ENCODE measurements at regions not wholly inside any gene's neighbourhood (a gene's known extent, or its start where the extent isn't known, plus 50 kb on each side); places are given as distances from the start of the nearest gene placed in this dataset.

DNA sequence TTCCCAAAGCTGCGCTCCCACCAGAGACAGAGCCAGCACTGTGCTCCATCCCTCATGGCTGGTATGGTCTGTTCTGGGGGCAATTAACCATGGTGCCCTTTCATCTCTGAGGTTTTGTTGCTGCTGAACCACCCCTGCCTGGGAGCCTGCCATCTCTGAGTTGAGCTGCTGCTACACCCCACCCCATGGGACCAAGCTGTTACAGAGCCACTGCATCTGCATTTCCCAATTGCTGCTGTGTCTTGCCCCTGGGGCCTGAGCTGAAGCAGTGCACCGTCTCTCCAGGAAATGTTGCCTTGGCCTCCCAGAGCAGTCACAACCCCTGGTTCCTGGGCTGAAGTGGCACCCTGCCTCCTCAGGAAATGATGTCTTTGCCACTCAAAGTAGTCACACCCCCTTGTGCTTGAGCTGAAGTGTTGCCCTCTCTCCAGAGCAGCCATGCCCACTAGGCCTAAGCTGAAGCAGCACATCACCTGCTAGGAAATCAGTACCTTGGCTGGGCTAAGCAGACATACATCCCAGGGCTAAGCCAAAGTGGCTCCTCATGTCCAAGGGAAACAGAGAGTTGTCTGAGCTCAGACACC, 140.3 kb downstream of the RERGL start:
- H3K4me1 ChIP-seq, result no peaks in the 10 kb centered on the region
- no peak overlapping the region for H3K4me3 ChIP-seq
- H3K27me3 ChIP-seq, result no peaks in the 10 kb centered on the region
- intact Hi-C loops (cut with DNase I; ENCODE audit: low total_unique reads), result no loop called here
- H3K9me3 ChIP-seq, result no peaks in the 10 kb centered on the region
- H3K27ac ChIP-seq, result no peak overlapping the region
- no peaks in the 10 kb centered on the region for H3K36me3 ChIP-seq
- no peak for DNase-seq (ENCODE audit: low spot score in 2 of 2)
- no peak for TF ChIP-seq POLR2AphosphoS5 (IDR thresholded peaks at IDR 0.05)
- TF ChIP-seq, protein P1, sequence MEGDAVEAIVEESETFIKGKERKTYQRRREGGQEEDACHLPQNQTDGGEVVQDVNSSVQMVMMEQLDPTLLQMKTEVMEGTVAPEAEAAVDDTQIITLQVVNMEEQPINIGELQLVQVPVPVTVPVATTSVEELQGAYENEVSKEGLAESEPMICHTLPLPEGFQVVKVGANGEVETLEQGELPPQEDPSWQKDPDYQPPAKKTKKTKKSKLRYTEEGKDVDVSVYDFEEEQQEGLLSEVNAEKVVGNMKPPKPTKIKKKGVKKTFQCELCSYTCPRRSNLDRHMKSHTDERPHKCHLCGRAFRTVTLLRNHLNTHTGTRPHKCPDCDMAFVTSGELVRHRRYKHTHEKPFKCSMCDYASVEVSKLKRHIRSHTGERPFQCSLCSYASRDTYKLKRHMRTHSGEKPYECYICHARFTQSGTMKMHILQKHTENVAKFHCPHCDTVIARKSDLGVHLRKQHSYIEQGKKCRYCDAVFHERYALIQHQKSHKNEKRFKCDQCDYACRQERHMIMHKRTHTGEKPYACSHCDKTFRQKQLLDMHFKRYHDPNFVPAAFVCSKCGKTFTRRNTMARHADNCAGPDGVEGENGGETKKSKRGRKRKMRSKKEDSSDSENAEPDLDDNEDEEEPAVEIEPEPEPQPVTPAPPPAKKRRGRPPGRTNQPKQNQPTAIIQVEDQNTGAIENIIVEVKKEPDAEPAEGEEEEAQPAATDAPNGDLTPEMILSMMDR (IDR thresholded peaks at IDR 0.05), result no peak
- TF ChIP-seq POLR2A (IDR thresholded peaks at IDR 0.05), result no peak

DNA sequence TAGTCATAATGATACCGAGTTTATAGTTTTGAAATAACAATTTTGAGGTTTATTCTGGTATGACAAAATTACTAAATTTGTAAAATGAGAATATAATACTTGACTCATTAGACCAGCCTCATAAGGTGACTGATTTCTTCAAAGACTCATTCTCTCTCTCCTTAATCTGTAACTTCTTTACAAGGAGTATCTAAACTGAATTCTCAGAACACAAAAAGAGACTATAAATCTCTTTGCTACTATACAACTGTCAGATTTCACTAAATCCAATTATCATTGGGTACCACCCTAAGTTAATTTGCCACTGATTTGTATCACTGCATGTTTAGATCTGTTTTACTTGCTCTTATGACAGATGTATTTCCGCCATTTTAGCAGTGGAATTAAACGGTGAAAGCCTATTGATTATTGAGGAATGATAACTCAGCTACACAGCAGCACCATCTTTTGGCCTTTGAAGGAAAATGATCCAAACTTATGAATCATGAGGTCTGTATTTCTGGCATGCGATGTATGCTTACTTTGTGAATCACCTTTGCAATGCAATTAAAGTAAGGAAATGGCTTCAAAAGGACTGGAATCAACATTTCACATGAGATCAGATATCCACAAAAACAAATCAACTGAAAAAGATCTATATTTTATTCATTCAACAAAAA, 161.2 kb downstream of the RERGL start:
- Histone ChIP-seq H3K4me1 (no peaks in the 10 kb centered on the region), H3K9me3 (no peaks in the 10 kb centered on the region), H3K27ac (no peak overlapping the region), H3K4me3 (no peak overlapping the region), H3K36me3 (no peaks in the 10 kb centered on the region), H3K27me3 (no peaks in the 10 kb centered on the region)
- no peak for TF ChIP-seq POLR2A (IDR thresholded peaks at IDR 0.05)
- TF ChIP-seq, protein P1 (IDR thresholded peaks at IDR 0.05), result no peak
- TF ChIP-seq POLR2AphosphoS5 (IDR thresholded peaks at IDR 0.05), result no peak
- intact Hi-C loops (cut with DNase I; ENCODE audit: low total_unique reads), result no loop called here
- no peak for DNase-seq (ENCODE audit: low spot score in 2 of 2)

DNA sequence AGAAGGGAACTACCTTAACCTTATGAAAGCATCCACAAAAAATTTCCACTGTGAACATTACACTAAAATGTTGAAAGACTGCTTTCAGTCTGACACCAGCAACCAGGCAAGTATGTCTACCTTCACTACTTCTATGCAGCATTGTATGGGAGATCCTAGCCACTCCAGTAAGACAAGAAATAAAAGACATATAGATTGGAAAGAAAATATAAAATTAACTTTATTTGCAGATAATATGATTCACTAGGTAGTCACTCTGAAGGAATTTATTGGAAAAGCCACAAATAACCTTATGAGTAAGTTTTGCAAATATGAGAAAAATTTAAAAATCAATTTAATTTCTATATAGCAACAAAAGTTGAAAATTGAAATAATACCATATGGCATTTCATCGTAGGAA, 172.0 kb downstream of the RERGL start:
- no peaks in the 10 kb centered on the region for H3K36me3 ChIP-seq
- no peak overlapping the region for H3K27ac ChIP-seq
- H3K4me3 ChIP-seq, result no peak overlapping the region
- H3K27me3 ChIP-seq, result no peaks in the 10 kb centered on the region
- H3K4me1 ChIP-seq, result no peaks in the 10 kb centered on the region
- TF ChIP-seq POLR2A (IDR thresholded peaks at IDR 0.05) (no peak), POLR2AphosphoS5 (IDR thresholded peaks at IDR 0.05) (no peak)
- TF ChIP-seq, protein P1 (IDR thresholded peaks at IDR 0.05), result no peak
- intact Hi-C loops (cut with DNase I; ENCODE audit: low total_unique reads), result no loop called here
- H3K9me3 ChIP-seq, result peaks cover 0 to 8% of the 10 kb centered on the region in 2 donors
- no peak for DNase-seq (ENCODE audit: low spot score in 2 of 2)

DNA sequence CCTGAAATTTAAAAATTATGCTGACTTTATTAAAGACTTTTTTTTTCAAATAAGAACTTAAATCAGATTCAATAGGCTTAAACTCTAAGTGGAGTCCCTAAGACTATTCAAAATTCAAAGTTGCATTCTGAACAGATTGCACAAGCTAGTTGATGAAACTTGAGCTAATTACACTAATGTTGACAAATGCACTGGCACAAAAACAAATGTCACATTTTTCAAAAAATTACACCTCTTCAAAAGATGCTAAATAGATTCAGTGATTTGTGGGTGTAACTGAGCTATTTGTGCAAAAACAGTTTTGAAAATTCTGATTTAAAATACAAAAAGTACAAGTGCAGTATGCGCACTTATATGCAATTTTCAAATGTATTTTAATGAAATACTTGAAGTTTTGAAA, 205.4 kb downstream of the RERGL start:
- Histone ChIP-seq H3K4me1 (no peaks in the 10 kb centered on the region), H3K27me3 (no peaks in the 10 kb centered on the region), H3K9me3 (no peaks in the 10 kb centered on the region), H3K4me3 (no peak overlapping the region), H3K36me3 (no peaks in the 10 kb centered on the region), H3K27ac (no peak overlapping the region)
- no peak for DNase-seq (ENCODE audit: low spot score in 2 of 2)
- TF ChIP-seq, protein P1 (IDR thresholded peaks at IDR 0.05), result no peak
- no peak for TF ChIP-seq POLR2A (IDR thresholded peaks at IDR 0.05)
- no peak for TF ChIP-seq POLR2AphosphoS5 (IDR thresholded peaks at IDR 0.05)
- intact Hi-C loops (cut with DNase I; ENCODE audit: low total_unique reads), result no loop called here

DNA sequence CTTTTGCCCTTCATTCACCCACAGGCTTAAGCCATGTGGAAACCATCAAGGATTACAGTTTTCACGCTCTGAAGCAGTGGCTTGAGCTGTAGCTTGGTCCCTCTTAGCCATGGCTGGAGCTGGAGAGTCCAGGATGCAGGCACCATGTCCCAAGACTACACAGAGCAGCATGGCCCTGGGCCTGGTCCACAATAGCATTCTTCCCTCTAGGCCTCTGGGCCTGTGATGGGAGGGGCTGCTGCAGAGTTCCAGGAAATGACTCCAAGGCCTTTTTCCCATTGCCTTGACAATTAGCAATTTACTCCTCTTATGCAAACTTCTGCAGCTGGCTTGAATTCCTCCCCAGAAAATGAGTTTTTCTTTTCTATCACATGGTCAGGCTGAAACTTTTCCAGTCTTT, 211.3 kb downstream of the RERGL start:
- Histone ChIP-seq H3K4me3 (no peak overlapping the region), H3K27ac (no peak overlapping the region), H3K9me3 (peaks cover 3 to 5% of the 10 kb centered on the region in 2 donors), H3K4me1 (no peaks in the 10 kb centered on the region), H3K36me3 (no peaks in the 10 kb centered on the region), H3K27me3 (no peaks in the 10 kb centered on the region)
- no peak for DNase-seq (ENCODE audit: low spot score in 2 of 2)
- no peak for TF ChIP-seq POLR2A (IDR thresholded peaks at IDR 0.05)
- TF ChIP-seq, protein P1 (IDR thresholded peaks at IDR 0.05), result no peak
- TF ChIP-seq POLR2AphosphoS5 (IDR thresholded peaks at IDR 0.05), result no peak
- intact Hi-C loops (cut with DNase I; ENCODE audit: low total_unique reads), result no loop called here
